OCI-LY7 (cell line): ENCODE measurements at regions not wholly inside any gene's neighbourhood (a gene's known extent, or its start where the extent isn't known, plus 50 kb on each side); places are given as distances from the start of the nearest gene placed in this dataset.

Experiments
- BruUV-seq: library from RNA; stranded (reverse); fragments of 400-500 nt; replicated peaks from 2 replicates; lab custom pipeline; 2021; lab: Mats Ljungman, UMichigan
- CTCF ChIA-PET: fragments of 300-600 bp; sonication (Branson Sonifier 250); formaldehyde crosslinking; loops from one replicate; lab custom pipeline; 2022; ENCODE audit warnings: antibody characterized with exemption; ENCODE audit not compliant: unreplicated experiment; lab: Charles Lee
- POLR2A ChIA-PET: fragments of 300-600 bp; sonication (Branson Sonifier 250); formaldehyde crosslinking; loops from one replicate; lab custom pipeline; 2022; ENCODE audit warnings: antibody characterized with exemption; lab: Charles Lee
- DNase-seq: peaks from one replicate; pipeline ENCODE4 v3.0.0-alpha.2; 2015; ENCODE audit warnings: low spot score
- H2AFZ ChIP-seq: fragments of 200-600 bp; sonication (generic), shearing (Covaris generic); 2 replicates; pipeline ENCODE4 v1.6.1; 2014; ENCODE audit warnings: mild to moderate bottlenecking, antibody characterized with exemption, low read length, moderate library complexity
- H3K27ac ChIP-seq: fragments of 200-600 bp; sonication (generic); 2 replicates; pipeline ENCODE4 v1.5.1; 2014; ENCODE audit warnings: mixed run types, low read depth, mild to moderate bottlenecking, moderate library complexity, low read length, inconsistent platforms; ENCODE audit not compliant: poor library complexity, severe bottlenecking
- H3K36me3 ChIP-seq: fragments of 200-600 bp; sonication (generic); 2 replicates; pipeline ENCODE4 v1.6.1; 2014; ENCODE audit warnings: mild to moderate bottlenecking, antibody characterized with exemption, low read length, moderate library complexity, mixed read lengths; ENCODE audit not compliant: insufficient read depth
- H3K4me1 ChIP-seq: fragments of 200-600 bp; sonication (generic); 2 replicates; pipeline ENCODE4 v1.5.1; 2014; ENCODE audit warnings: mild to moderate bottlenecking, low read length; ENCODE audit not compliant: insufficient read depth, poor library complexity, severe bottlenecking
- H3K4me2 ChIP-seq: fragments of 200-600 bp; sonication (generic); 2 replicates; pipeline ENCODE4 v1.6.1; 2014; ENCODE audit warnings: mild to moderate bottlenecking, low read length
- H3K4me3 ChIP-seq: fragments of 200-600 bp; sonication (generic); 2 replicates; pipeline ENCODE4 v1.5.1; 2014; ENCODE audit warnings: mild to moderate bottlenecking, low read depth, low read length; ENCODE audit not compliant: poor library complexity, severe bottlenecking
- H3K79me2 ChIP-seq: fragments of 200-600 bp; sonication (generic); 2 replicates; pipeline ENCODE4 v1.6.1; 2016; ENCODE audit warnings: low read depth, mild to moderate bottlenecking, low read length, moderate library complexity, mixed read lengths; ENCODE audit not compliant: insufficient read depth
- H3K9me2 ChIP-seq: fragments of 200-600 bp; sonication (generic); 2 replicates; pipeline ENCODE4 v1.6.1; 2016; ENCODE audit warnings: mild to moderate bottlenecking, low read length, mixed read lengths; ENCODE audit not compliant: insufficient read depth
- H3K9me3 ChIP-seq: fragments of 200-600 bp; sonication (generic); 2 replicates; pipeline ENCODE4 v1.6.1; 2014; ENCODE audit warnings: mild to moderate bottlenecking, mixed run types, low read length, mixed read lengths
- H4K20me1 ChIP-seq: fragments of 200-600 bp; sonication (generic); 2 replicates; pipeline ENCODE4 v1.6.1; 2014; ENCODE audit warnings: mild to moderate bottlenecking, antibody characterized with exemption, low read length, moderate library complexity, mixed read lengths; ENCODE audit not compliant: insufficient read depth
- EZH2phosphoT487 ChIP-seq: fragments of 200-600 bp; sonication (generic); IDR thresholded peaks from 2 replicates; pipeline ENCODE4 v1.6.1; 2018; ENCODE audit warnings: low read depth, borderline replicate concordance, mild to moderate bottlenecking, mixed run types, antibody characterized with exemption, low read length, moderate library complexity, mixed read lengths
- intact Hi-C: fragments of 100-400 bp; cut with micrococcal nuclease; formaldehyde crosslinking; loops from one replicate; pipeline ENCODE4 v1.10.0; 2022; ENCODE audit not compliant: unreplicated experiment
- TF ChIP-seq, protein P1 (sequence below): fragments of 200-600 bp; sonication (generic); conservative IDR thresholded peaks from 2 replicates; pipeline ENCODE4 v1.5.1; 2014; ENCODE audit warnings: mild to moderate bottlenecking, antibody characterized with exemption, low read length, moderate library complexity, mixed read lengths

DNA sequence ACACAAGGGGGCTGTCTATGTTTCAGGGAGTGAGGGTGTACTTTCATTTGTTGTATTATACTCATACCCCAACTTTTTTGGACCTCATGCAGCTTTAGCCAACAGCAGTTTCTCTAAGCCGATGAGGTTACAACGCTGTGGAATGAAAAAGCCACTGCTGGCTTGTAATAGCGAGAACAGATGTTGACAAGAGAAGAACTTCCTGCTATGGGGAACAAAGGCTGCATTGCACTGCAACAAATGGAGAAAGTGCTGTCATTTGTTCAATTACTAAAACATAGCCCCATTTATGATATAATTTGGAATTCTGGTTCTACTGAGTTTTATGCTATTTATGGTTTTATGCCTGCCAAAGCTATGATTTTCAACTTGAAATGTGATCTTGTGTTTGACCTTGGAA, 104.2 kb upstream of the TMEM72 start:
- intact Hi-C loops = no loop called here
- H4K20me1 ChIP-seq = no peaks in the 10 kb centered on the region
- no peaks in the 10 kb centered on the region for H3K79me2 ChIP-seq
- no peak overlapping the region for H3K27ac ChIP-seq
- ChIA-PET CTCF (no interaction called here), POLR2A (no interaction called here)
- BruUV-seq = no TSS peak
- no peaks in the 10 kb centered on the region for H3K9me3 ChIP-seq
- H3K4me3 ChIP-seq = no peak overlapping the region
- no peak overlapping the region for H2AFZ ChIP-seq
- no peak overlapping the region for H3K4me2 ChIP-seq
- H3K4me1 ChIP-seq = no peaks in the 10 kb centered on the region
- H3K9me2 ChIP-seq = no peaks in the 10 kb centered on the region
- H3K36me3 ChIP-seq = no peaks in the 10 kb centered on the region
- TF ChIP-seq EZH2phosphoT487 = no peak
- TF ChIP-seq, protein P1, sequence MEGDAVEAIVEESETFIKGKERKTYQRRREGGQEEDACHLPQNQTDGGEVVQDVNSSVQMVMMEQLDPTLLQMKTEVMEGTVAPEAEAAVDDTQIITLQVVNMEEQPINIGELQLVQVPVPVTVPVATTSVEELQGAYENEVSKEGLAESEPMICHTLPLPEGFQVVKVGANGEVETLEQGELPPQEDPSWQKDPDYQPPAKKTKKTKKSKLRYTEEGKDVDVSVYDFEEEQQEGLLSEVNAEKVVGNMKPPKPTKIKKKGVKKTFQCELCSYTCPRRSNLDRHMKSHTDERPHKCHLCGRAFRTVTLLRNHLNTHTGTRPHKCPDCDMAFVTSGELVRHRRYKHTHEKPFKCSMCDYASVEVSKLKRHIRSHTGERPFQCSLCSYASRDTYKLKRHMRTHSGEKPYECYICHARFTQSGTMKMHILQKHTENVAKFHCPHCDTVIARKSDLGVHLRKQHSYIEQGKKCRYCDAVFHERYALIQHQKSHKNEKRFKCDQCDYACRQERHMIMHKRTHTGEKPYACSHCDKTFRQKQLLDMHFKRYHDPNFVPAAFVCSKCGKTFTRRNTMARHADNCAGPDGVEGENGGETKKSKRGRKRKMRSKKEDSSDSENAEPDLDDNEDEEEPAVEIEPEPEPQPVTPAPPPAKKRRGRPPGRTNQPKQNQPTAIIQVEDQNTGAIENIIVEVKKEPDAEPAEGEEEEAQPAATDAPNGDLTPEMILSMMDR = no peak
- no peak for DNase-seq

DNA sequence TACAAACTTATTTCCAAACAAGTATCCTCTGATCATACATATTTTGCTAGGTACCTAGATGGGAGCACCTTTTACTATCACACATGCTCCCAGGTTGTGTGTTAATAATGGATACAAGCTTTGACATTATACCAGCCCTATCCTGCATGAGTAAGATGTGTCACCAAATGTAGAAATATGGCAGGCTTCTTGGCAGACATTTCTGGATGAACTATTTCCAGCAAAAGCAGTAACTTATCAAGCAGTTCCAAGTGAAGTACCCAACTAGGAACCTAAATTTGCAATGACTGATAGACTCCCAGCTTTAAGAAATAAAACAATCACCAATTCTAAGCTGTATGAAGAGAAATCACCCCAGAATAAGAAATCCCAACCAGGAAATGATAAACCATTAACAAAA, 103.7 kb upstream of the TMEM72 start:
- BruUV-seq = no TSS peak
- no peak overlapping the region for H3K4me3 ChIP-seq
- CTCF ChIA-PET = no interaction called here

DNA sequence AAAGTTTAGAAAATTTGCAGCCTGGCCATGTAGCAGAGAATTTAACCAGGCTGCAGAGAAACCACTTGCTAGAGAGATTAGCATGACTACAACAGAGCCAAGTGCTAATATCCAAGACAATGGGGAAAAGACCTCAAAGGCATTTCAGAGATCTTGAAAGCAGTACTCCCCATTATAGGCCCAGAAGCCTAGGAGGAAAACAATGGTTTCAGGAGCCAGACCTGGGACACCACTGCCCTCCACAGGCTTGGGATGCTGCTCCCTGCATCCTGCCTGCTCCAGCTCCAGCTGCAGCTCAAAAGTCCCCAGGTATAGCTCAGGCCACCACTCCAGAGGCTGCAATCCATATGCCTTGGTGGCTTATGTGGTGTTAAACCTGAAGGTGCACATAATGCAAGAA, 101.5 kb upstream of the TMEM72 start:
- CTCF ChIA-PET = no interaction called here
- no peaks in the 10 kb centered on the region for H3K9me2 ChIP-seq
- no peak overlapping the region for H2AFZ ChIP-seq
- no peak for DNase-seq
- H3K4me2 ChIP-seq = no peak overlapping the region
- intact Hi-C loops = no loop called here
- H3K9me3 ChIP-seq = no peaks in the 10 kb centered on the region
- H3K36me3 ChIP-seq = no peaks in the 10 kb centered on the region
- H3K4me3 ChIP-seq = no peak overlapping the region
- H3K4me1 ChIP-seq = no peaks in the 10 kb centered on the region
- POLR2A ChIA-PET = no interaction called here
- no peaks in the 10 kb centered on the region for H4K20me1 ChIP-seq
- H3K27ac ChIP-seq = no peak overlapping the region
- no TSS peak for BruUV-seq
- TF ChIP-seq EZH2phosphoT487 = no peak
- TF ChIP-seq, protein P1 = no peak
- no peaks in the 10 kb centered on the region for H3K79me2 ChIP-seq

More for the DNA sequence above, 103.7 kb upstream of the TMEM72 start:
- Histone ChIP-seq H3K27ac (no peak overlapping the region), H3K79me2 (no peaks in the 10 kb centered on the region), H3K4me2 (no peak overlapping the region), H3K9me3 (no peaks in the 10 kb centered on the region), H4K20me1 (no peaks in the 10 kb centered on the region), H3K36me3 (no peaks in the 10 kb centered on the region), H2AFZ (no peak overlapping the region), H3K9me2 (no peaks in the 10 kb centered on the region), H3K4me1 (no peaks in the 10 kb centered on the region)
- DNase-seq = no peak
- TF ChIP-seq, protein P1 = no peak
- TF ChIP-seq EZH2phosphoT487 = no peak
- intact Hi-C loops = no loop called here
- POLR2A ChIA-PET = no interaction called here
